Central memory CD8-positive, alpha-beta T cell (primary cell): ENCODE measurements at regions not wholly inside any gene's neighbourhood (a gene's known extent, or its start where the extent isn't known, plus 50 kb on each side); places are given as distances from the start of the nearest gene placed in this dataset.
"Not testable (repeated sequence)": the region's sequence is repeated elsewhere in the genome, so short reads cannot be mapped to it uniquely, and the experiment has no call there.

Source experiments
- ATAC-seq: fragments of 150-1000 bp; cut with Tn5 transposase; replicated peaks from 2 replicates; pipeline ENCODE4 v1.10.0; 2022; ENCODE audit warnings: mild to moderate bottlenecking, moderate FRiP score, moderate number of reproducible peaks; ENCODE audit not compliant: poor library complexity, severe bottlenecking; ENCODE audit errors: extremely low read depth
- DNase-seq, 2 donors: peaks; one replicate each; pipeline ENCODE4 v3.0.0; 2021; ENCODE audit warnings: low spot score in 2 of 2
- H3K27ac Mint-ChIP-seq: one replicate; pipeline ENCODE4 v1.8.0; 2022; ENCODE audit warnings: low read depth, mild to moderate bottlenecking, moderate library complexity, mixed read lengths
- H3K27me3 Mint-ChIP-seq: one replicate; pipeline ENCODE4 v1.8.0; 2022; ENCODE audit warnings: mixed read lengths
- H3K36me3 Mint-ChIP-seq: one replicate; pipeline ENCODE4 v1.8.0; 2022; ENCODE audit warnings: mild to moderate bottlenecking, moderate library complexity, mixed read lengths; ENCODE audit not compliant: insufficient read depth
- H3K4me1 Mint-ChIP-seq: one replicate; pipeline ENCODE4 v1.8.0; 2022; ENCODE audit warnings: mixed read lengths
- H3K4me3 Mint-ChIP-seq: one replicate; pipeline ENCODE4 v1.8.0; 2022; ENCODE audit warnings: mild to moderate bottlenecking, moderate library complexity, mixed read lengths
- H3K9me3 Mint-ChIP-seq: one replicate; pipeline ENCODE4 v1.8.0; 2022; ENCODE audit warnings: mixed read lengths

DNA sequence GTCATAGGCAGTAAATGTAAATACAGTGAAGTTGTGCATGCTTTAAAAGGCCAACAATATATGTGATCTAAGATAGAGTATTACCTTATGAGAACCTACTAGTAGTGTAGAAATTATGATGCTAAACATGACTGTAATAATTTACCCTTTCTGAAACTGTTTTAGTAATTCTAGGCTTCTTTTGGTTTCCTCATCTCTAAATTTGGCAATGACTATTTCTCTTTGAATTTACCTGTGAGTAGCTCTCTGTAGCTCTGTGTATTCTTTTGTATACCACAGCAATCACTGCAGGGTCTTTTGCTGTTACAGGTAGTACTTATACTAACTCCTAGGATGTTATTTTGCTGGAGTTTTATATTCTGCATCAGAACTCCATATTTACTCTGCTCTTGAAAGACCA is 169.6 kb downstream of the KDM5D start:
- H3K36me3 Mint-ChIP-seq: peaks cover 15% of the 10 kb centered on the region
- H3K27ac Mint-ChIP-seq: no peak overlapping the region
- no peak for ATAC-seq
- no peak for DNase-seq
- H3K4me1 Mint-ChIP-seq: peaks cover 72% of the 10 kb centered on the region
- no peak overlapping the region for H3K4me3 Mint-ChIP-seq
- H3K27me3 Mint-ChIP-seq: no peaks in the 10 kb centered on the region
- no peaks in the 10 kb centered on the region for H3K9me3 Mint-ChIP-seq

GRCh38 chrY:19573646-19574045 is 170.9 kb downstream of the KDM5D start:
- no peaks in the 10 kb centered on the region for H3K9me3 Mint-ChIP-seq
- H3K36me3 Mint-ChIP-seq: peaks cover 18% of the 10 kb centered on the region
- no peak overlapping the region for H3K4me3 Mint-ChIP-seq
- DNase-seq (no peak), ATAC-seq (no peak)
- H3K27me3 Mint-ChIP-seq: no peaks in the 10 kb centered on the region
- no peak overlapping the region for H3K27ac Mint-ChIP-seq
- H3K4me1 Mint-ChIP-seq: peaks cover 73% of the 10 kb centered on the region

DNA sequence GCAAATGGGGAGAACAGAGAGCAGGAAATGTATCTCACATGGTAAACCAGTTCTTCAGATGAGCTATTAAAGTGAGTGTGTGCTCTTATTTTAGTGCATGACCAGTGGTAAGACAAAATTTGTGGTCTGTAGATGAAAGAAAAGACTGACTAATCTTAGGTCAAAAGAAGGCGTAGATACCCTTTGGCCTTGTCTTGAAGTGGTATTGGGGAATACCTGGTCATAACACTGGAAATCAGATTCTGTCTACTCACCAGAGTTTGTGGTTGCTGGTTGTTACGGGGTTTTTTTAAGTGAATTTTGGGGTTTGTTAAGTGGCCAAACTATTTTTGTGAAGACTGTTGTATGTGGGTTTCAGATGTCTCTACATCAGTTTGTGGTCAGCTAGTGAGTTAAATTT is 173.5 kb downstream of the KDM5D start:
- H3K27me3 Mint-ChIP-seq: no peaks in the 10 kb centered on the region
- peaks cover 30% of the 10 kb centered on the region for H3K36me3 Mint-ChIP-seq
- no peak for DNase-seq
- H3K27ac Mint-ChIP-seq: peak overlapping the region; percentile 98
- H3K4me1 Mint-ChIP-seq: peaks cover 78% of the 10 kb centered on the region
- H3K9me3 Mint-ChIP-seq: no peaks in the 10 kb centered on the region
- peak overlapping the region; percentile 90 for H3K4me3 Mint-ChIP-seq
- ATAC-seq: no peak

GRCh38 chrY:19567943-19568342 is 176.6 kb downstream of the KDM5D start:
- H3K36me3 Mint-ChIP-seq: peaks cover 26% of the 10 kb centered on the region
- peaks cover 55% of the 10 kb centered on the region for H3K4me1 Mint-ChIP-seq
- ATAC-seq: no peak
- no peaks in the 10 kb centered on the region for H3K9me3 Mint-ChIP-seq
- no peak for DNase-seq
- no peaks in the 10 kb centered on the region for H3K27me3 Mint-ChIP-seq
- H3K27ac Mint-ChIP-seq: peak overlapping the region; percentile 98
- H3K4me3 Mint-ChIP-seq: peak overlapping the region; percentile 90

DNA sequence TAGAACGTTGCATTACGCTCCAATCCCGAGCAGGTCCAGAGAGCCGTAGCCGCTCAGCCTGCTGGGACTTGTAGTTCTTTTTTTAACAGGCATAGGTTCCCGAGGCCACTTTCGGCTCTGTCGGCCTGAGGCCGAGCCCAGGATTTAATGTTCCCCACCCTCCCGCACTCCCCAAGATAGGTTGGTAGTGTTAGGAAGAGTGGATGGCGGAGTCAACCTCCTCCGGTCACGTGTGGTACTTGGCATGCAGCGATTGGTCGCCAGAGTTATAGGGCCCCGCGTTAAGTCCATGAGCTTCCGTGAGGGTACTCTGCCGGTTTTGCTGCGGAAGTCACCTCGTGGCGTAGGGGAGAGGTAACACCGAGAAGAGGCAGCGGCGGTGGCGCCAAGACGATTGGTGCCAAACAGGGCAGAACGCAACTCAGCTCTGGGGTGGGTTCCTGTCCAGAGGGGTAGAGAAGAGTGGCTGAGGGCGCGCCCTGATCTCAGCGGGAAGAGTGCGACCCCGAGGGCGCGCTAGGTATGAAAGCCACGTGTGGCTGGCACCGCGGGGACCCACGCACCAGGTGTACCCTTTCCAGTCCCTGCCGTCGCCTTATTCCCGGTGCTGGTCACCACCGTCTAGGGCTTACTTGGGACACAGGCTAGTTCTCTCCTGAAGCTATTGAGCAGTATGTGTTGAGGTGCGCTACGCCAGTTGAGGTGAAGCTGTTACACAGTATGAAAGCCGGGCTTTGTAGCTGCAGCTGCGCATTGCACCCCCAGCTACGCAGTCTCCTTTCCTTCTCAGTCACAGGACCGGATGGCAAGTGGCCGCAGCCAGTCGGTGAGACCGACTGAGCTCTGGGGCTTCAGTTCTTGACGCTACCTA is 177.2 kb downstream of the KDM5D start:
- ATAC-seq (peak; percentile 87), DNase-seq (peak; percentile 65 to 86)
- peak overlapping the region; percentile 90 for H3K4me3 Mint-ChIP-seq
- no peaks in the 10 kb centered on the region for H3K27me3 Mint-ChIP-seq
- peaks cover 26% of the 10 kb centered on the region for H3K36me3 Mint-ChIP-seq
- H3K9me3 Mint-ChIP-seq: no peaks in the 10 kb centered on the region
- peaks cover 48% of the 10 kb centered on the region for H3K4me1 Mint-ChIP-seq
- H3K27ac Mint-ChIP-seq: peak overlapping the region; percentile 98

DNA sequence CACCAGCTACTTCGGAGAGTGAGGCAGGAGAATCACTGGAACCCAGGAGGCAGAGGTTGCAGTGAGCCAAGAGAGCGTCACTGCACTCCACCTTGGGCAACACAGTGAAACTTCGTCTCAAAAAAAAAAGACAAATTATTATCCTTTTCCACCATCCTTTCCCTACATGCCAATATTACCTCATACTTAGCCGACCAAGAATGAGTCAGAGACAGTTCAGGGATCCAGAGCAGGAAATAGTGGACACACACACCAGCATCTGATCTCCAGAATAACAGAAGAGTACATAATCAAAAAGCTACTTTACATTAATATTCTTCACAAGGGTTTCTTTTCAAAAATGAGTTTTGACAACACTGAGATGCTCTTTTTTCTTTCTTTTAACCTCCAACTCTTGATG is 185.4 kb downstream of the KDM5D start:
- Mint-ChIP-seq H3K36me3 (peaks cover 2% of the 10 kb centered on the region), H3K4me1 (no peaks in the 10 kb centered on the region), H3K27me3 (no peaks in the 10 kb centered on the region), H3K4me3 (no peak overlapping the region), H3K9me3 (no peaks in the 10 kb centered on the region), H3K27ac (no peak overlapping the region)
- DNase-seq (no peak), ATAC-seq (no peak)

GRCh38 chrY:19549671-19550466 is 194.7 kb downstream of the KDM5D start:
- no peak for ATAC-seq
- Mint-ChIP-seq H3K9me3 (no peaks in the 10 kb centered on the region), H3K27me3 (peaks cover 22% of the 10 kb centered on the region), H3K4me1 (peaks cover 10% of the 10 kb centered on the region), H3K4me3 (no peak overlapping the region), H3K36me3 (no peaks in the 10 kb centered on the region), H3K27ac (no peak overlapping the region)
- DNase-seq: no peak

DNA sequence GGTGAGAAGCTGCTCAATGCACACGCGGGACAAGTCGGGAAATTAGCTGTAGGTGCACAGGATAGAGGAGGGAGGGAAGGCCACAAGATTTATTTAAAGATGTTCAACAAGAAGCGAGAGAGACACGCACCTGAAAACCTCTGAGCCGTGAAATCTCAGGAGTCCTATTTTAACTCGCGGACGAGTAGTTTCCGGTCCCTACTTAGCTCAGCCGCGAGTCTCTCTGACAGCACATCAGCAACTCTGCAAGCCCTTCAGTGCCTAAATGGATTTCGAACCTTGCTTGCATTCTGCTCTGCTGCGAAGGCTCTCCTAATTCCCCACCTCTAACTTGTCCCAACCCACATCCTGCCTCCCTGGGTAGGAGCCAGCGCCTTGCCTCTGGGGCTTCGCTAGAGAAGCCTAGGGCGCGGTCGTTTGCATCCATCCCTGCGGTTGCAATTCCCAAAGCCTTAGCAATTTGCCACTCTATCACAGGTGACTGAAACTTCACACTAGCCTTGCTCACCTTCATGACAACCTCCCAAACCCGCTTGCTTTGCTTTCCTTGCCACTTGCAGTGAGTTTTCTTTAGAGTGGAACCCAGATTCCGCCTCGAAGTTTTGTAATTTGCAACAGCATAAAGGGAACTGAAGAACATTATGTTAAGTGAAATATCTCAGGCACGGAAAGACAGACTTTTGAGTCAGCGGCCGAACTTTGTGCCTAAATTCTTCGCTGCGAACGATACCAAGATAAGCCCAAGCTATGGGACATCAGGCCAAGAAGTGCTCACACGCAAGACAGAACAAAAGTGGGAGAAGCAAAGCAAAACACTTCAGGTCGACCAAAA is 202.8 kb downstream of the KDM5D start:
- H3K4me3 Mint-ChIP-seq: peak overlapping the region; percentile 27

GRCh38 chrY:19535697-19536096 is 208.8 kb downstream of the KDM5D start:
- DNase-seq, H3K9me3 Mint-ChIP-seq, ATAC-seq, H3K4me3 Mint-ChIP-seq, H3K4me1 Mint-ChIP-seq, H3K27ac Mint-ChIP-seq, H3K36me3 Mint-ChIP-seq: not testable (repeated sequence)
- peaks cover 42% of the 10 kb centered on the region for H3K27me3 Mint-ChIP-seq

More for the DNA sequence above, 202.8 kb downstream of the KDM5D start:
- peaks cover 36% of the 10 kb centered on the region for H3K27me3 Mint-ChIP-seq
- no peaks in the 10 kb centered on the region for H3K36me3 Mint-ChIP-seq
- H3K9me3 Mint-ChIP-seq: no peaks in the 10 kb centered on the region
- peaks cover 7% of the 10 kb centered on the region for H3K4me1 Mint-ChIP-seq
- DNase-seq: no peak
- H3K27ac Mint-ChIP-seq: no peak overlapping the region
- ATAC-seq: no peak

- DNase-seq (no peak), ATAC-seq (no peak)
- H3K9me3 Mint-ChIP-seq: no peaks in the 10 kb centered on the region
- no peak overlapping the region for H3K27ac Mint-ChIP-seq
- no peaks in the 10 kb centered on the region for H3K36me3 Mint-ChIP-seq
- H3K4me3 Mint-ChIP-seq: no peak overlapping the region
- H3K4me1 Mint-ChIP-seq: peaks cover 9% of the 10 kb centered on the region
- peaks cover 9% of the 10 kb centered on the region for H3K27me3 Mint-ChIP-seq
Measured at GRCh38 chrY:19521976-19522375, 222.6 kb downstream of the KDM5D start.

GRCh38 chrY:19503092-19503449 is 241.5 kb downstream of the KDM5D start:
- Mint-ChIP-seq H3K27me3 (no peaks in the 10 kb centered on the region), H3K9me3 (no peaks in the 10 kb centered on the region), H3K4me3 (peak overlapping the region; percentile 98), H3K36me3 (peaks cover 6% of the 10 kb centered on the region), H3K4me1 (peaks cover 42% of the 10 kb centered on the region), H3K27ac (peak overlapping the region; percentile 99)
- ATAC-seq (peak; percentile 57), DNase-seq (peak in 1 of 2 donors; percentile 43)
